ENCODE measurements at regions not wholly inside any gene's neighbourhood (a gene's known extent, or its start where the extent isn't known, plus 50 kb on each side); places are given as distances from the start of the nearest gene placed in this dataset.

DNA sequence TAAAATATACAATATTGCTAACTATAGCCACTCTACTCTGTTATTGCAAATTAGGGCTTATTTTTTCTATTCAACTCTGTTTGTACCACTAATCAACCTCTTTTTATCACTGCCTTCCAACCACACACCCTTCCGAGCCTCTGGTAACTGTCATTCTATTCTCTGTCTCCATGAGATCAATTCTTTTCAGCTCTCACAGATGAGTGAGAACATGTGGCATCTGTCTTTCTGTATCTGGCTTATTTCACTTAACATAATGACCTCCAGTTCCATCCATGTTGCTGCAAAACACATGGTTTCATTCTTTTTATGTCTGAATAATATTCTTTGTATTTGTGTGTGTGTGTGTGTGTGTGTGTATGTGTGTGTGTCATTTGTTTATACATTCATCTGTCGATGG, 350.1 kb upstream of the DACH1 start:
- no peak overlapping the region for H3K27ac ChIP-seq (replicated peaks; ENCODE audit: low read length)
- H2BK12ac ChIP-seq (ENCODE audit: low read length) = no peak overlapping the region
- H3K4me2 ChIP-seq (ENCODE audit: insufficient read depth, low read length, poor library complexity, severe bottlenecking) = no peak overlapping the region
- no peak overlapping the region for H4K91ac ChIP-seq (ENCODE audit: low read depth, low read length, poor library complexity)
- no peak overlapping the region for H3K9ac ChIP-seq (ENCODE audit: low read depth, low read length, poor library complexity)
- no peaks in the 10 kb centered on the region for H3K79me1 ChIP-seq (ENCODE audit: low read depth, low read length)
- H4K8ac ChIP-seq (ENCODE audit: low read depth, low read length) = no peak overlapping the region
- no peak for DNase-seq (ENCODE audit: low spot score)
- peaks cover 0 to 2% of the 10 kb centered on the region in 2 donors for H3K4me1 ChIP-seq (ENCODE audit: control insufficient read depth in 2 of 2, insufficient read depth in 1 of 2, low read depth in 1 of 2, low read length in 2 of 2)
- H3K4me3 ChIP-seq (ENCODE audit: low read length in 2 of 2) = no peak overlapping the region
- H2AFZ ChIP-seq (ENCODE audit: low read length) = no peak overlapping the region
- H3K4ac ChIP-seq (ENCODE audit: low read length) = no peak overlapping the region
- H2BK120ac ChIP-seq (ENCODE audit: low read depth, low read length) = no peak overlapping the region
- no peak overlapping the region for H3K18ac ChIP-seq (ENCODE audit: low read length)
- no peak overlapping the region for H2AK5ac ChIP-seq (ENCODE audit: low read depth, low read length)
- no peak overlapping the region for H3K14ac ChIP-seq (ENCODE audit: low read length)
- H3K23ac ChIP-seq (ENCODE audit: low read depth, low read length, poor library complexity) = no peak overlapping the region
- no peaks in the 10 kb centered on the region for H3K36me3 ChIP-seq (replicated peaks in 1 of 2; ENCODE audit: control insufficient read depth in 2 of 2, insufficient read depth in 2 of 2, low read length in 2 of 2)
- no peaks in the 10 kb centered on the region for H3K27me3 ChIP-seq (ENCODE audit: control insufficient read depth in 3 of 3, insufficient read depth in 3 of 3, low read depth in 1 of 3, low read length in 3 of 3)
- no CpG with 5 or more reads among the region's 2 CpGs for WGBS, 2 donors (ENCODE audit: extremely low coverage in 2 of 2, insufficient read length in 2 of 2, insufficient replicate concordance in 1 of 2)
- H3K9me3 ChIP-seq (replicated peaks in 1 of 2; ENCODE audit: control insufficient read depth in 2 of 2, insufficient read depth in 1 of 2, low read depth in 1 of 2, low read length in 2 of 2) = no peaks in the 10 kb centered on the region
- no peak overlapping the region for H2BK5ac ChIP-seq (ENCODE audit: low read length)
- H2BK15ac ChIP-seq (ENCODE audit: low read length) = no peak overlapping the region

DNA sequence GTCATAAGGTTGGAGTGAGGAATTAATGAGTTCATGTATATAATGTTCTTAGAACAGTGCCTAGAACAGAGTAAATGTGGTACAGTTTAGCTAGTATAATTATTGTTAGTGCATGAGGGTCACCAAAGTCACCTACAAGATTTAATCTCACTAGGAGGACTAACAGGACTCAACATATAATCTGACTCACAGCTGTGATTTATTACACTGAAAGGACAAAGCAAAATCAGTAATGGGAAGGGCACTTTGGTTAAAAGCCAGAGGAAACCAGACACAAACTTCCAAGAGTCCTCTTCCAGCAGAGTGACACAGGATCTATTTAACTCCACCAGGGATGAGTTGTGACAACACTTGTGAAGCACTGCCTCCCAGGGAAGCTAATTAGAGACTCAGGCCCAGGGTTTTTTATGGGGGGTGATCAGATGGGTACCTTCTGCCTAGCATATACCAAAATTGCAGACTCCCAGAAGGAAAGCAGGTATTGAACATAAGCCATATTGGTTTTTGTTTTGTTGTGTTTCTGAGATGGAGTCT, 341.2 kb upstream of the DACH1 start:
- Histone ChIP-seq H3K18ac (ENCODE audit: low read length) (no peak overlapping the region), H3K9ac (ENCODE audit: low read depth, low read length, poor library complexity) (no peak overlapping the region), H3K4me1 (ENCODE audit: control insufficient read depth in 2 of 2, insufficient read depth in 1 of 2, low read depth in 1 of 2, low read length in 2 of 2) (no peaks in the 10 kb centered on the region), H4K8ac (ENCODE audit: low read depth, low read length) (no peak overlapping the region), H3K4me2 (ENCODE audit: insufficient read depth, low read length, poor library complexity, severe bottlenecking) (no peak overlapping the region), H3K79me1 (ENCODE audit: low read depth, low read length) (no peaks in the 10 kb centered on the region), H3K4me3 (ENCODE audit: low read length in 2 of 2) (no peak overlapping the region), H3K36me3 (replicated peaks in 1 of 2; ENCODE audit: control insufficient read depth in 2 of 2, insufficient read depth in 2 of 2, low read length in 2 of 2) (no peaks in the 10 kb centered on the region), H2BK12ac (ENCODE audit: low read length) (no peak overlapping the region), H3K27me3 (ENCODE audit: control insufficient read depth in 3 of 3, insufficient read depth in 3 of 3, low read depth in 1 of 3, low read length in 3 of 3) (no peaks in the 10 kb centered on the region), H3K27ac (replicated peaks; ENCODE audit: low read length) (no peak overlapping the region), H3K4ac (ENCODE audit: low read length) (no peak overlapping the region), H3K9me3 (replicated peaks in 1 of 2; ENCODE audit: control insufficient read depth in 2 of 2, insufficient read depth in 1 of 2, low read depth in 1 of 2, low read length in 2 of 2) (no peaks in the 10 kb centered on the region), H4K91ac (ENCODE audit: low read depth, low read length, poor library complexity) (no peak overlapping the region), H3K23ac (ENCODE audit: low read depth, low read length, poor library complexity) (no peak overlapping the region), H2AK5ac (ENCODE audit: low read depth, low read length) (no peak overlapping the region), H2BK5ac (ENCODE audit: low read length) (no peak overlapping the region), H2BK120ac (ENCODE audit: low read depth, low read length) (no peak overlapping the region), H3K14ac (ENCODE audit: low read length) (no peak overlapping the region), H2AFZ (ENCODE audit: low read length) (no peak overlapping the region), H2BK15ac (ENCODE audit: low read length) (no peak overlapping the region)
- no peak for DNase-seq (ENCODE audit: low spot score)

DNA sequence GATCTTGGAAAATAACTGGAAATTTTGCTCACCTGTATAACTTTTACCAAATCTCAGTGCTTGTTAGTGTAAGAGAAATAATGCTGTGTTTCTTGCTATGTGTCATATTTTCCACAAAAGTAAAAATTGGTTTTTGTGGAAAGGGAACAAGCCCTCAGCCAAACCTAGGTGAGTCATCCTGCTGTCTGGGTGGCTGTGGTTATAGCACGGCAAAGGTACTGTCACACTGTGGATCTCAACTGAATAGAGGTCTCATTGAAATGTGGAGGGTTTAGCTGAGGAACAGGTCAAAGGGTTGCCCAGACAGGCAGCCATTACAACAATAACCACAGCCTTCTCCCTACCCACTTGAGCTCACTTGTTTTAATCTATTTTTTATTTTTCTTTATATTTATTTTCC, 338.8 kb upstream of the DACH1 start:
- H3K9me3 ChIP-seq (replicated peaks in 1 of 2; ENCODE audit: control insufficient read depth in 2 of 2, insufficient read depth in 1 of 2, low read depth in 1 of 2, low read length in 2 of 2) = no peaks in the 10 kb centered on the region
- no peak overlapping the region for H2AK5ac ChIP-seq (ENCODE audit: low read depth, low read length)
- no peak overlapping the region for H3K18ac ChIP-seq (ENCODE audit: low read length)
- H2BK5ac ChIP-seq (ENCODE audit: low read length) = no peak overlapping the region
- no peak overlapping the region for H2BK12ac ChIP-seq (ENCODE audit: low read length)
- no peaks in the 10 kb centered on the region for H3K27me3 ChIP-seq (ENCODE audit: control insufficient read depth in 3 of 3, insufficient read depth in 3 of 3, low read depth in 1 of 3, low read length in 3 of 3)
- no peak for DNase-seq (ENCODE audit: low spot score)
- no peak overlapping the region for H4K8ac ChIP-seq (ENCODE audit: low read depth, low read length)
- no peak overlapping the region for H3K14ac ChIP-seq (ENCODE audit: low read length)
- H3K4ac ChIP-seq (ENCODE audit: low read length) = no peak overlapping the region
- H2BK120ac ChIP-seq (ENCODE audit: low read depth, low read length) = no peak overlapping the region
- no peak overlapping the region for H4K91ac ChIP-seq (ENCODE audit: low read depth, low read length, poor library complexity)
- no peaks in the 10 kb centered on the region for H3K36me3 ChIP-seq (replicated peaks in 1 of 2; ENCODE audit: control insufficient read depth in 2 of 2, insufficient read depth in 2 of 2, low read length in 2 of 2)
- H3K4me3 ChIP-seq (ENCODE audit: low read length in 2 of 2) = no peak overlapping the region
- no peak overlapping the region for H3K27ac ChIP-seq (replicated peaks; ENCODE audit: low read length)
- no peak overlapping the region for H3K9ac ChIP-seq (ENCODE audit: low read depth, low read length, poor library complexity)
- no peak overlapping the region for H3K4me2 ChIP-seq (ENCODE audit: insufficient read depth, low read length, poor library complexity, severe bottlenecking)
- H2BK15ac ChIP-seq (ENCODE audit: low read length) = no peak overlapping the region
- H3K23ac ChIP-seq (ENCODE audit: low read depth, low read length, poor library complexity) = no peak overlapping the region
- H3K79me1 ChIP-seq (ENCODE audit: low read depth, low read length) = no peaks in the 10 kb centered on the region
- WGBS, 2 donors (ENCODE audit: extremely low coverage in 2 of 2, insufficient read length in 2 of 2, insufficient replicate concordance in 1 of 2) = no CpG with 5 or more reads among the region's 1 CpG
- H3K4me1 ChIP-seq (ENCODE audit: control insufficient read depth in 2 of 2, insufficient read depth in 1 of 2, low read depth in 1 of 2, low read length in 2 of 2) = no peaks in the 10 kb centered on the region
- H2AFZ ChIP-seq (ENCODE audit: low read length) = no peak overlapping the region

DNA sequence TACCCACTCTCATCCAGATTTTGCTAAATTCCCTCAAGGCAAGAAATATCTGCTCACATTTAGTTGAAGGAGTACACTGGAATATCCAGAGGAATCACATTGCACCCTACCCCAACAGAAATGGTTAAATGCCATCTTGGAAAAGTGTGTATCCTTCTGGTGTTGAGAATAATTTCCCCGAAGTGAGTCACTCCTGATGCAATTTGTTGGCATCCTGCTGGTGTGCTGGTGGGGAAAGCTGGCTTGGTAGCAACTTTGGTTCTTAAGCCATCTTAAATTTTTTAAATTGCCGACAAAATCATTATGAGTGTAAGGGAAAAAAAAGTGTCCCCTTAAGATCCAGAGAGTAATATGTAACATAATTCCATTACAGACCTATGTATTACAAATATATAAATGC, 337.3 kb upstream of the DACH1 start:
- H2BK120ac ChIP-seq (ENCODE audit: low read depth, low read length) = no peak overlapping the region
- WGBS, 2 donors (ENCODE audit: extremely low coverage in 2 of 2, insufficient read length in 2 of 2, insufficient replicate concordance in 1 of 2) = no CpG with 5 or more reads among the region's 2 CpGs
- no peak for DNase-seq (ENCODE audit: low spot score)
- H2AK5ac ChIP-seq (ENCODE audit: low read depth, low read length) = no peak overlapping the region
- H3K4me1 ChIP-seq (ENCODE audit: control insufficient read depth in 2 of 2, insufficient read depth in 1 of 2, low read depth in 1 of 2, low read length in 2 of 2) = peaks cover 0 to 2% of the 10 kb centered on the region in 2 donors
- no peaks in the 10 kb centered on the region for H3K27me3 ChIP-seq (ENCODE audit: control insufficient read depth in 3 of 3, insufficient read depth in 3 of 3, low read depth in 1 of 3, low read length in 3 of 3)
- H3K4ac ChIP-seq (ENCODE audit: low read length) = no peak overlapping the region
- no peak overlapping the region for H3K14ac ChIP-seq (ENCODE audit: low read length)
- no peak overlapping the region for H2BK15ac ChIP-seq (ENCODE audit: low read length)
- no peaks in the 10 kb centered on the region for H3K36me3 ChIP-seq (replicated peaks in 1 of 2; ENCODE audit: control insufficient read depth in 2 of 2, insufficient read depth in 2 of 2, low read length in 2 of 2)
- no peak overlapping the region for H3K27ac ChIP-seq (replicated peaks; ENCODE audit: low read length)
- no peak overlapping the region for H3K4me2 ChIP-seq (ENCODE audit: insufficient read depth, low read length, poor library complexity, severe bottlenecking)
- H2BK12ac ChIP-seq (ENCODE audit: low read length) = no peak overlapping the region
- no peak overlapping the region for H3K9ac ChIP-seq (ENCODE audit: low read depth, low read length, poor library complexity)
- no peak overlapping the region for H2AFZ ChIP-seq (ENCODE audit: low read length)
- H4K91ac ChIP-seq (ENCODE audit: low read depth, low read length, poor library complexity) = no peak overlapping the region
- no peak overlapping the region for H2BK5ac ChIP-seq (ENCODE audit: low read length)
- H3K4me3 ChIP-seq (ENCODE audit: low read length in 2 of 2) = no peak overlapping the region
- no peak overlapping the region for H3K23ac ChIP-seq (ENCODE audit: low read depth, low read length, poor library complexity)
- no peaks in the 10 kb centered on the region for H3K79me1 ChIP-seq (ENCODE audit: low read depth, low read length)
- H3K9me3 ChIP-seq (replicated peaks in 1 of 2; ENCODE audit: control insufficient read depth in 2 of 2, insufficient read depth in 1 of 2, low read depth in 1 of 2, low read length in 2 of 2) = no peaks in the 10 kb centered on the region
- H4K8ac ChIP-seq (ENCODE audit: low read depth, low read length) = no peak overlapping the region
- H3K18ac ChIP-seq (ENCODE audit: low read length) = no peak overlapping the region

Data from neuronal stem cell (in vitro differentiated cells).